Spleen (tissue), 11 donors: ENCODE measurements at regions not wholly inside any gene's neighbourhood (a gene's known extent, or its start where the extent isn't known, plus 50 kb on each side); places are given as distances from the start of the nearest gene placed in this dataset.

Source experiments
- DNase-seq: peaks from one replicate; pipeline ENCODE4 v3.0.0-alpha.2; 2020
- H3K27ac ChIP-seq, 8 donors: fragments of 200-600 bp; sonication (generic) in 7 of 8; 1 replicate in 4 of 8; 2 replicates in 4 of 8; pipeline versions ENCODE4 v1.5.0 to v1.8.0; 2016 to 2021; ENCODE audit warnings: inconsistent platforms in 4 of 8, mild to moderate bottlenecking in 4 of 8, moderate library complexity in 1 of 8
- H3K27me3 ChIP-seq, 7 donors: fragments of 200-600 bp; sonication (generic) in 6 of 7; replicated peaks in 1 of 7; 1 replicate in 4 of 7; 2 replicates in 3 of 7; pipeline versions ENCODE4 v1.5.0 to v1.8.0; 2016 to 2021; ENCODE audit warnings: inconsistent platforms in 3 of 7, mild to moderate bottlenecking in 1 of 7
- H3K36me3 ChIP-seq, 6 donors: fragments of 200-600 bp; sonication (generic) in 5 of 6; 1 replicate in 4 of 6; 2 replicates in 2 of 6; pipeline versions ENCODE4 v1.5.0 to v1.8.0; 2016 to 2021; ENCODE audit warnings: inconsistent platforms in 2 of 6
- H3K4me1 ChIP-seq, 6 donors: fragments of 200-600 bp; sonication (generic) in 5 of 6; 1 replicate in 3 of 6; 2 replicates in 3 of 6; pipeline versions ENCODE4 v1.5.0 to v1.8.0; 2016 to 2021; ENCODE audit warnings: inconsistent platforms in 3 of 6
- H3K4me3 ChIP-seq, 8 donors: fragments of 200-600 bp; sonication (generic) in 7 of 8; 1 replicate in 4 of 8; 2 replicates in 4 of 8; pipeline versions ENCODE4 v1.5.0 to v1.8.0; 2016 to 2021; ENCODE audit warnings: inconsistent platforms in 4 of 8, mild to moderate bottlenecking in 4 of 8, moderate library complexity in 2 of 8
- H3K9me3 ChIP-seq, 8 donors: fragments of 200-600 bp; sonication (generic) in 7 of 8; 1 replicate in 4 of 8; 2 replicates in 4 of 8; pipeline versions ENCODE4 v1.5.0 to v1.8.0; 2016 to 2021; ENCODE audit warnings: inconsistent platforms in 4 of 8
- CTCF ChIP-seq, 11 experiments: fragments of 200-600 bp in 7 of 11; fragments of 450-650 bp in 4 of 11; sonication (generic) in 4 of 11; IDR thresholded peaks in 8 of 11; conservative IDR thresholded peaks in 3 of 11; 1 replicate in 7 of 11; 2 replicates in 4 of 11; pipeline versions ENCODE4 v1.4.0 to v1.8.0; 2016 to 2021; ENCODE audit warnings: antibody characterized with exemption in 11 of 11, inconsistent platforms in 4 of 11, mild to moderate bottlenecking in 1 of 11
- POLR2A ChIP-seq, 3 donors: fragments of 450-650 bp; IDR thresholded peaks; one replicate each; pipeline ENCODE4 v1.5.1; 2017; ENCODE audit warnings: antibody characterized with exemption in 3 of 3, mild to moderate bottlenecking in 1 of 3
- POLR2AphosphoS5 ChIP-seq, 3 donors: sonication (generic); formaldehyde crosslinking; IDR thresholded peaks; one replicate each; pipeline ENCODE4 v1.5.1; 2017; ENCODE audit warnings: antibody characterized with exemption in 3 of 3
- whole genome bisulfite sequencing, 5 donors: extraction: QIAGEN DNeasy Blood & Tissue Kit in 3 of 5; methylation state at CpG; one replicate each; pipeline versions ENCODE4 v1.1.5 to v1.1.7; 2013 to 2018; 5-methylcytosine and 5-hydroxymethylcytosine counted together
- intact Hi-C: fragments of 100-400 bp; cut with DNase I; formaldehyde crosslinking; loops from one replicate; pipeline ENCODE4 v1.15.0; 2023; ENCODE audit warnings: low total_unique reads
- donor health status: healthy with polysubstance abuse.
- donor health status: DM: no; HTN: no; CAD: no; lungs with moderate emphysema.
- donor health status: DM: no; HTN: no; CAD: no.
- donor health status: Bipolar disorder and iron deficiency.
- donor health status: healthy.
- donor health status: DM: no; HTN: no; CAD: no.
- donor health status: DM: yes; HTN: yes; CAD: no.

DNA sequence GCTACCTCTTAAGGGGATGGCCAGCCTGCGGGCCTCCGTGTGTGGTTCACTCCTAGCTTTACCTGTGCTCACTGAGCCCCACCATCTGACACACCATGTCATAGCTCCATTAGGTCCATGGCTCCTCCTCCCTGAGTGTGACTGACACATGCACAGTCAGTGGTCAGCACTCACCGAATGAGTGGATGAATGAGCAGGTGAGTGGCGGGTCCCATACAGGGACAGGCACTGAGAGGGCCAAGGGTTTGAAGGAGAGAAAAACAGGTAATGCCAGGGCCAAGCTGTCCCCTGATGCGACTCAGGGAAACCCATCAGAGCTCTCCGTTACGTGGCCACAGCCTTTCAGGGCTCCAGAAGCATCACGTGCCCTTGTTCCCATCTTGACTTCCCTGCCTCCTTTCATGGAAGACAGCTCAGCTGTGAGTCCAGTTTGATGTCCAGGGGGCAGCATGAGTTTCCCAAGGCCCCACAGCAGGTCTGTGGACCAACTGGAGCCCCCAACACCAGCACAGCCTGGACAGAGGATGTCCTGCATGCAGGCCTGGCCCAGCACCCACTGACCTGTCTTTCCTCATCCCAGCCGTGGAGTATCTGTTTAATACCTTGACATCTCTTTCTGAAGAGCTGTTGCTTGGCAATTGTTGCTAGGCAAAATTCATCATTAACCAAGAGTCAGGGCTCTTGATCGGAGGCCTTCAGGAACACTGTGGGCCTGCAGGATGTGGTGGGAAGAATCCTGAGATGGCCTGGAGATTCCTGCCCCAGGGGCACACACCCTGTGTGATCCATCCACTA, 84.4 kb downstream of the PLXNA1 start:
- intact Hi-C loops: no loop called here
- peaks cover 0 to 71% (median 0%) of the 10 kb centered on the region in 7 donors for H3K27me3 ChIP-seq
- no peaks in the 10 kb centered on the region for H3K4me1 ChIP-seq
- DNase-seq: peak; percentile 55
- no peak overlapping the region for H3K27ac ChIP-seq
- no peaks in the 10 kb centered on the region for H3K36me3 ChIP-seq
- no peaks in the 10 kb centered on the region for H3K9me3 ChIP-seq
- no peak for TF ChIP-seq CTCF (IDR thresholded peaks at IDR 0.05 in 8 of 11, conservative IDR thresholded peaks at IDR 0.05 in 3 of 11)
- TF ChIP-seq POLR2AphosphoS5 (IDR thresholded peaks at IDR 0.05): no peak
- TF ChIP-seq POLR2A (IDR thresholded peaks at IDR 0.05): no peak
- H3K4me3 ChIP-seq: no peak overlapping the region
- 87 to 93% (median 92%) methylated on average over 9 to 10 of the region's 10 CpGs for WGBS, 5 donors

DNA sequence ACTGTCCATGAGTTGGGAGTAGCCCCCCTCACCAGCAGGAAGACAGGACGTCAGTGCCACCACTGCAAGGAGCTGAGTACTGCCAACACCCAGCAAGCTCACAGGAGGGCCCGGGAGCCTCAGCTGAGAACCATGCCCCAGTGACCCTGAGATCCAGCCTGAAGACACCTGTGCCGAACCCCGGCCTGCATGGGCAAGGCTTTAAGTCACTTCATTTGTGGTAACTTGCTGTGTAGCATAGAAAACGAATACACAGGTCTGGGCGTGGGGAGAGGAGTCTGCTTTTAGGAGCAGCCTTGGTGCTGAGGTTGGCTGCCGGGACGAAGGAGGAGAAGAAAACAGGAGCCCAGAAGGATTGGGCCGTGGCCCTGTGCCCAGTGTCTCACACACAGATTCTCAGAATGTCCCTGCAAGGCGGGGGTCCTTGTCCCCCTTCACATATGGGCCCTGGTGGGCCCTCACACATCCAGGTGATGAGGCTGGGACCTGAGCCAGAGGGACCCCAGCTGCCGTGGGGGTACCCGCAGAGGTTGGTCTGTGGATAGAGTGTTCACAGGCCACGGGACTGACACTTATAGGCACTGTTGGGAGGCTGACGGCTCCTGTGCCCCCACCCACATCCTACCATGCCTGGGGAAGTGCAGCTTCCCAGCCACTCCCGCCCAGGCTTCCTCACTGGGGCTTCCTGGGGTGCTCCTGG, 85.3 kb downstream of the PLXNA1 start:
- 76 to 81% (median 79%) methylated on average over 4 to 15 of the region's 15 CpGs for whole genome bisulfite sequencing, 5 donors
- Histone ChIP-seq H3K27me3 (peaks cover 0 to 66% (median 0%) of the 10 kb centered on the region in 7 donors), H3K36me3 (no peaks in the 10 kb centered on the region), H3K9me3 (no peaks in the 10 kb centered on the region), H3K27ac (no peak overlapping the region), H3K4me3 (no peak overlapping the region), H3K4me1 (no peaks in the 10 kb centered on the region)
- TF ChIP-seq CTCF (IDR thresholded peaks at IDR 0.05 in 8 of 11, conservative IDR thresholded peaks at IDR 0.05 in 3 of 11): no peak
- no peak for TF ChIP-seq POLR2AphosphoS5 (IDR thresholded peaks at IDR 0.05)
- no peak for TF ChIP-seq POLR2A (IDR thresholded peaks at IDR 0.05)
- intact Hi-C loops: no loop called here
- DNase-seq: peak; percentile 53

DNA sequence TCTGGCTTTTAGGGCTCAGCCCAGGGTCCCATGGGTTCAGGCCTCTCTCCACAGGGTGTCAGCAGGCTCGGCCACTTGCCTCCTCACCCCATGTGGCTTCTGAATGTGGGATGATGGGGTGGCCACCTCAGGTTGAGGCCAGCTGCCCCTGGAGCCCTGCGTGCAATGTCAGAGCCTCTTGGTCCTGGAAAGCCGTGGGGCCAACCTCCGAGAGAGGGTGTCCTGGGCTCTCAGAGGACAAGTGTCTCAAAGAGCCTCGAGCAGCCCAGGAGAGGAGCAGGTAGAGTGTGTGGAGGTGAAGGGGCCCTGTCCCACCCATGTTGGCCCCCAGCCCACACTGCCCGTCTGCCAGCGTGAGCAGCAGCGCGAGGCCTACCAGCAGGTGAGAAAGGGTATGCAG, 86.0 kb downstream of the PLXNA1 start:
- DNase-seq: peak; percentile 45
- H3K9me3 ChIP-seq: no peaks in the 10 kb centered on the region
- intact Hi-C loops: no loop called here
- H3K4me3 ChIP-seq: no peak overlapping the region
- TF ChIP-seq POLR2A (IDR thresholded peaks at IDR 0.05) (no peak), POLR2AphosphoS5 (IDR thresholded peaks at IDR 0.05) (no peak), CTCF (IDR thresholded peaks at IDR 0.05 in 8 of 11, conservative IDR thresholded peaks at IDR 0.05 in 3 of 11) (no peak)
- H3K36me3 ChIP-seq: no peaks in the 10 kb centered on the region
- no peak overlapping the region for H3K27ac ChIP-seq
- H3K27me3 ChIP-seq: peaks cover 0 to 66% (median 0%) of the 10 kb centered on the region in 7 donors
- WGBS, 5 donors: 80 to 96% (median 90%) methylated on average over 8 to 9 of the region's 9 CpGs
- H3K4me1 ChIP-seq: no peaks in the 10 kb centered on the region

GRCh38 chr3:127069814-127070440, 87.0 kb downstream of the PLXNA1 start:
- Histone ChIP-seq H3K4me1 (no peaks in the 10 kb centered on the region), H3K4me3 (no peak overlapping the region), H3K27me3 (peaks cover 0 to 56% (median 0%) of the 10 kb centered on the region in 7 donors), H3K27ac (no peak overlapping the region), H3K36me3 (no peaks in the 10 kb centered on the region), H3K9me3 (no peaks in the 10 kb centered on the region)
- DNase-seq: peak; percentile 60
- WGBS, 5 donors: 83 to 88% (median 88%) methylated on average over 14 of the region's 14 CpGs
- TF ChIP-seq POLR2A (IDR thresholded peaks at IDR 0.05) (no peak), POLR2AphosphoS5 (IDR thresholded peaks at IDR 0.05) (no peak), CTCF (IDR thresholded peaks at IDR 0.05 in 8 of 11, conservative IDR thresholded peaks at IDR 0.05 in 3 of 11) (no peak)
- intact Hi-C loops: no loop called here
